ENCODE measurements at regions not wholly inside any gene's neighbourhood (a gene's known extent, or its start where the extent isn't known, plus 50 kb on each side); places are given as distances from the start of the nearest gene placed in this dataset.

- TF ChIP-seq CTCF (IDR thresholded peaks at IDR 0.05) (no peak), ESRRA (CRISPR knock-in tag; IDR thresholded peaks at IDR 0.05; ENCODE audit: borderline replicate concordance) (no peak)
Measured at GRCh38 chr1:60547821-60548220, 474.3 kb upstream of the C1orf87 start.
